Ishikawa (cell line): ENCODE measurements at regions not wholly inside any gene's neighbourhood (a gene's known extent, or its start where the extent isn't known, plus 50 kb on each side); places are given as distances from the start of the nearest gene placed in this dataset.

Experiments used
- CEBPB ChIP-seq: IDR thresholded peaks from 2 replicates; pipeline ENCODE4 v1.6.1; 2012
- CREB1 ChIP-seq: IDR thresholded peaks from 2 replicates; pipeline ENCODE4 v1.6.1; 2012; ENCODE audit warnings: low read depth
- EGR1 ChIP-seq: IDR thresholded peaks from 2 replicates; pipeline ENCODE4 v1.6.1; 2012
- EP300 ChIP-seq: IDR thresholded peaks from 2 replicates; pipeline ENCODE4 v1.6.1; 2012; ENCODE audit warnings: borderline replicate concordance
- FOXM1 ChIP-seq: IDR thresholded peaks from 2 replicates; pipeline ENCODE4 v1.6.1; 2012; ENCODE audit warnings: low read depth, borderline replicate concordance
- MAX ChIP-seq: IDR thresholded peaks from 2 replicates; pipeline ENCODE4 v1.6.1; 2012
- NFIC ChIP-seq: IDR thresholded peaks from 2 replicates; pipeline ENCODE4 v1.6.1; 2012
- RAD21 ChIP-seq: IDR thresholded peaks from 2 replicates; pipeline ENCODE4 v1.6.1; 2012; ENCODE audit warnings: low read depth
- REST ChIP-seq: IDR thresholded peaks from 2 replicates; pipeline ENCODE4 v1.6.1; 2012; ENCODE audit warnings: low read depth, mild to moderate bottlenecking
- TAF1 ChIP-seq: IDR thresholded peaks from 2 replicates; pipeline ENCODE4 v1.6.1; 2012; ENCODE audit warnings: low read depth, mild to moderate bottlenecking
- TCF12 ChIP-seq: IDR thresholded peaks from 2 replicates; pipeline ENCODE4 v1.6.1; 2012; ENCODE audit warnings: low read depth
- TEAD4 ChIP-seq: IDR thresholded peaks from 2 replicates; pipeline ENCODE4 v1.6.1; 2012
- USF1 ChIP-seq: IDR thresholded peaks from 2 replicates; pipeline ENCODE4 v1.6.1; 2012
- YY1 ChIP-seq: IDR thresholded peaks from 2 replicates; pipeline ENCODE4 v1.6.1; 2012; ENCODE audit warnings: low read depth
- ZBTB7A ChIP-seq: IDR thresholded peaks from 2 replicates; pipeline ENCODE4 v1.6.1; 2012; ENCODE audit warnings: low read depth

GRCh38 chr6:142699391-142699790 is 245.6 kb downstream of the HIVEP2 start:
- no peak for TF ChIP-seq YY1
- TF ChIP-seq EP300, result no peak
- no peak for TF ChIP-seq TCF12

- TF ChIP-seq CREB1, result no peak
- TF ChIP-seq FOXM1, result no peak
- TF ChIP-seq EGR1, result no peak
- no peak for TF ChIP-seq MAX
- no peak for TF ChIP-seq TAF1
- no peak for TF ChIP-seq TEAD4
- TF ChIP-seq REST, result no peak
- no peak for TF ChIP-seq USF1
- no peak for TF ChIP-seq EP300
- TF ChIP-seq ZBTB7A, result no peak
- TF ChIP-seq TCF12, result no peak
- no peak for TF ChIP-seq CEBPB
- TF ChIP-seq NFIC, result no peak
- no peak for TF ChIP-seq YY1
- TF ChIP-seq RAD21, result no peak
Observed at GRCh38 chr6:142700032-142700431, 244.9 kb downstream of the HIVEP2 start.

- no peak for TF ChIP-seq RAD21
- no peak for TF ChIP-seq TAF1
- no peak for TF ChIP-seq REST
- TF ChIP-seq EP300, result no peak
- TF ChIP-seq EGR1, result no peak
- TF ChIP-seq USF1, result no peak
- no peak for TF ChIP-seq ZBTB7A
- no peak for TF ChIP-seq FOXM1
- no peak for TF ChIP-seq NFIC
- no peak for TF ChIP-seq CREB1
- TF ChIP-seq YY1, result no peak
- TF ChIP-seq TCF12, result no peak
- no peak for TF ChIP-seq CEBPB
- no peak for TF ChIP-seq MAX
- TF ChIP-seq TEAD4, result no peak
Observed at GRCh38 chr6:142700671-142701312, 244.2 kb downstream of the HIVEP2 start.
